ENCODE measurements at regions not wholly inside any gene's neighbourhood (a gene's known extent, or its start where the extent isn't known, plus 50 kb on each side); places are given as distances from the start of the nearest gene placed in this dataset.

DNA sequence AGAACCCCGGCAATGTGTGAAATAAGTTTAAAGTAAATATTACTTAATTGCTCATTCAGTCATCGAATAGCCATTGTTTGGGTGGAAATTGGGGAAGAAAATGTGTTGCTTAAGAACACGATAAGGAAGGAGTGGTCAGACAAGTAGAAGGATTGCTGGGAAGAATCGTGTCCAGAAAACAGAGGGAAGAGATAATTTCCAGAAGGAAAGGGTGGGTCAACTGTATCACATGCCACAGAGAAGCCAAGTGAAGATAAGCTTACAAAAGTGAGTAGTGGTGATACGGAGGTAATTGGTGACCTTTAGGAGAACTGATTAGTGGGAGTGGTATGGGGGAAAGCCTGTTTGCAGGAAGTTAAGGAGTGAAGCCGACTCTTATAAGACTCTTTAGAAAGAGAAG lies 306.2 kb downstream of the SOX4 start:
- H2AFZ ChIP-seq (ENCODE audit: control insufficient read depth, low read length): no peak overlapping the region
- dilution Hi-C loops (cut with MboI; ENCODE audit: extremely low pct_ligation_motif_present, low sequenced_read_pairs): no loop called here
- peaks cover 6% of the 10 kb centered on the region for H3K4me1 ChIP-seq (ENCODE audit: control insufficient read depth, extremely low read depth, insufficient read depth, low read length)
- no peak overlapping the region for H3K4me3 ChIP-seq (ENCODE audit: control insufficient read depth in 2 of 3, extremely low read depth in 1 of 3, insufficient read depth in 2 of 3, low read depth in 1 of 3, low read length in 3 of 3)
- H3K9me3 ChIP-seq (ENCODE audit: control insufficient read depth, low read depth, low read length): no peaks in the 10 kb centered on the region
- no peak overlapping the region for H3K9ac ChIP-seq (ENCODE audit: control insufficient read depth, extremely low read depth, insufficient read depth, low read length)
- DNase-seq (ENCODE audit: low read depth, low spot score) (no peak), FAIRE-seq (no peak)
- no peaks in the 10 kb centered on the region for H3K9me1 ChIP-seq (ENCODE audit: control insufficient read depth, extremely low read depth, insufficient read depth, low read length)
- H3K79me2 ChIP-seq (ENCODE audit: control insufficient read depth, insufficient read depth, low read length): no peaks in the 10 kb centered on the region
- H3K27me3 ChIP-seq (ENCODE audit: control insufficient read depth, extremely low read depth, insufficient read depth, low read length): no peaks in the 10 kb centered on the region
- no peaks in the 10 kb centered on the region for H3K36me3 ChIP-seq (ENCODE audit: control insufficient read depth in 2 of 2, extremely low read depth in 1 of 2, insufficient read depth in 2 of 2, low read length in 2 of 2)
- no peak for TF ChIP-seq EZH2 (IDR thresholded peaks at IDR 0.05; ENCODE audit: low read length)
- TF ChIP-seq, protein P1, sequence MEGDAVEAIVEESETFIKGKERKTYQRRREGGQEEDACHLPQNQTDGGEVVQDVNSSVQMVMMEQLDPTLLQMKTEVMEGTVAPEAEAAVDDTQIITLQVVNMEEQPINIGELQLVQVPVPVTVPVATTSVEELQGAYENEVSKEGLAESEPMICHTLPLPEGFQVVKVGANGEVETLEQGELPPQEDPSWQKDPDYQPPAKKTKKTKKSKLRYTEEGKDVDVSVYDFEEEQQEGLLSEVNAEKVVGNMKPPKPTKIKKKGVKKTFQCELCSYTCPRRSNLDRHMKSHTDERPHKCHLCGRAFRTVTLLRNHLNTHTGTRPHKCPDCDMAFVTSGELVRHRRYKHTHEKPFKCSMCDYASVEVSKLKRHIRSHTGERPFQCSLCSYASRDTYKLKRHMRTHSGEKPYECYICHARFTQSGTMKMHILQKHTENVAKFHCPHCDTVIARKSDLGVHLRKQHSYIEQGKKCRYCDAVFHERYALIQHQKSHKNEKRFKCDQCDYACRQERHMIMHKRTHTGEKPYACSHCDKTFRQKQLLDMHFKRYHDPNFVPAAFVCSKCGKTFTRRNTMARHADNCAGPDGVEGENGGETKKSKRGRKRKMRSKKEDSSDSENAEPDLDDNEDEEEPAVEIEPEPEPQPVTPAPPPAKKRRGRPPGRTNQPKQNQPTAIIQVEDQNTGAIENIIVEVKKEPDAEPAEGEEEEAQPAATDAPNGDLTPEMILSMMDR (optimal IDR thresholded peaks at IDR 0.05 in 1 of 3, IDR thresholded peaks at IDR 0.05 in 1 of 3, conservative IDR thresholded peaks at IDR 0.05 in 1 of 3; ENCODE audit: extremely low read depth in 1 of 3, insufficient read depth in 2 of 3, low read length in 3 of 3): no peak
- H4K20me1 ChIP-seq (ENCODE audit: control insufficient read depth, extremely low read depth, insufficient read depth, low read length): no peaks in the 10 kb centered on the region
- H3K27ac ChIP-seq (ENCODE audit: control insufficient read depth, insufficient read depth, low read length): no peak overlapping the region
- H3K4me2 ChIP-seq (ENCODE audit: control insufficient read depth, extremely low read depth, insufficient read depth, low read depth, low read length): no peak overlapping the region

DNA sequence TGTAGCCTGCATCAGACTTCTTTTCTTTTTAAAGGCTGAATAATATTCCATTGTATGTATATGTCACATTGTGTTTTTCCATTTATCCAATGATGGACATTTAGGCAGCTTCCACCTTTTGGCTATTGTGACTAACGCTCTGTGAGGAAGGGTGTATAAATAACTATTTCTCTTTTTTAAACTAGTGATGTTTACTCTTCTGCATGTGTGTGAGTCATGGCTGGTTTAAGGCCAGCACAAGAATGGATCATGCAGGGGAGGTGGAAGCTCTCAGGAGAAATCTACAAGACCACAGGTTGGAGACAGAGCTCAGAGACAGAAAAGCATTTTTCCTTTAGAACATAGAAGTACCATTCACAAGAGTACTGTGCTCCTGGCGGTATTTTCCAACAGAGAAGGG lies 307.2 kb downstream of the SOX4 start:
- H2AFZ ChIP-seq (ENCODE audit: control insufficient read depth, low read length): no peak overlapping the region
- peaks cover 6% of the 10 kb centered on the region for H3K4me1 ChIP-seq (ENCODE audit: control insufficient read depth, extremely low read depth, insufficient read depth, low read length)
- no peak for TF ChIP-seq EZH2 (IDR thresholded peaks at IDR 0.05; ENCODE audit: low read length)
- no peaks in the 10 kb centered on the region for H3K27me3 ChIP-seq (ENCODE audit: control insufficient read depth, extremely low read depth, insufficient read depth, low read length)
- H3K27ac ChIP-seq (ENCODE audit: control insufficient read depth, insufficient read depth, low read length): no peak overlapping the region
- no peak overlapping the region for H3K9ac ChIP-seq (ENCODE audit: control insufficient read depth, extremely low read depth, insufficient read depth, low read length)
- no peaks in the 10 kb centered on the region for H3K36me3 ChIP-seq (ENCODE audit: control insufficient read depth in 2 of 2, extremely low read depth in 1 of 2, insufficient read depth in 2 of 2, low read length in 2 of 2)
- H3K4me2 ChIP-seq (ENCODE audit: control insufficient read depth, extremely low read depth, insufficient read depth, low read depth, low read length): no peak overlapping the region
- no peaks in the 10 kb centered on the region for H4K20me1 ChIP-seq (ENCODE audit: control insufficient read depth, extremely low read depth, insufficient read depth, low read length)
- dilution Hi-C loops (cut with MboI; ENCODE audit: extremely low pct_ligation_motif_present, low sequenced_read_pairs): no loop called here
- no peak overlapping the region for H3K4me3 ChIP-seq (ENCODE audit: control insufficient read depth in 2 of 3, extremely low read depth in 1 of 3, insufficient read depth in 2 of 3, low read depth in 1 of 3, low read length in 3 of 3)
- no peak for FAIRE-seq
- H3K9me3 ChIP-seq (ENCODE audit: control insufficient read depth, low read depth, low read length): no peaks in the 10 kb centered on the region
- no peaks in the 10 kb centered on the region for H3K9me1 ChIP-seq (ENCODE audit: control insufficient read depth, extremely low read depth, insufficient read depth, low read length)
- DNase-seq (ENCODE audit: low read depth, low spot score): no peak
- H3K79me2 ChIP-seq (ENCODE audit: control insufficient read depth, insufficient read depth, low read length): no peaks in the 10 kb centered on the region

DNA sequence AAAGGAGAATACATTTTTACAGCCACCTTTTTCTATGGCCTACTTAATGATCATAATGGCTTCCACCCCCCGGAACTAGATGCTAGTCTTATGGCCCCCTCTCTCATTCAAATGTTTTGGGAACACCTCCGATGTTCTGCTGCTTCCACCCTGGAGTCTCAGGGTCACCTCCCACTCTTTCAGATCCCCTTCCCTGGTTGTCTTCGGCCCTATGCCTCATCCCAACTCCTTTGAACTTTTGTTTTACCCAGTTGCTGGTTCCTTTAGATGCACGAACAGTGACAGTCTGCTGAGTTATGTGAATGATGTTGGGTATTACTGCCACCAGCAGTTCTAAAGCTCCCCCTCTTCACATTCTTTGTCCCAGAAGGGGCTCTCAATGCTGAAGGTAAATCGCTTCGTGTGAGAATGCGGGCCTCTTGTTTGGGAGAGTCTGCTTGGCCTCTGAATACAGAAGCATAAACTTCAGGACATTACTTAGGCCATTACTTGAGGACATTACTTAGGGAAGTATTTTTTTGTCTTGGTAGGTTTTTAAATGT lies 309.1 kb downstream of the SOX4 start:
- Histone ChIP-seq H3K4me3 (ENCODE audit: control insufficient read depth in 2 of 3, extremely low read depth in 1 of 3, insufficient read depth in 2 of 3, low read depth in 1 of 3, low read length in 3 of 3) (no peak overlapping the region), H3K4me2 (ENCODE audit: control insufficient read depth, extremely low read depth, insufficient read depth, low read depth, low read length) (no peak overlapping the region), H3K9me3 (ENCODE audit: control insufficient read depth, low read depth, low read length) (no peaks in the 10 kb centered on the region), H3K9me1 (ENCODE audit: control insufficient read depth, extremely low read depth, insufficient read depth, low read length) (no peaks in the 10 kb centered on the region), H4K20me1 (ENCODE audit: control insufficient read depth, extremely low read depth, insufficient read depth, low read length) (no peaks in the 10 kb centered on the region), H3K79me2 (ENCODE audit: control insufficient read depth, insufficient read depth, low read length) (no peaks in the 10 kb centered on the region), H3K27ac (ENCODE audit: control insufficient read depth, insufficient read depth, low read length) (no peak overlapping the region), H3K9ac (ENCODE audit: control insufficient read depth, extremely low read depth, insufficient read depth, low read length) (no peak overlapping the region), H3K27me3 (ENCODE audit: control insufficient read depth, extremely low read depth, insufficient read depth, low read length) (no peaks in the 10 kb centered on the region), H3K36me3 (ENCODE audit: control insufficient read depth in 2 of 2, extremely low read depth in 1 of 2, insufficient read depth in 2 of 2, low read length in 2 of 2) (no peaks in the 10 kb centered on the region), H3K4me1 (ENCODE audit: control insufficient read depth, extremely low read depth, insufficient read depth, low read length) (peaks cover 6% of the 10 kb centered on the region), H2AFZ (ENCODE audit: control insufficient read depth, low read length) (no peak overlapping the region)
- FAIRE-seq: no peak
- TF ChIP-seq EZH2 (IDR thresholded peaks at IDR 0.05; ENCODE audit: low read length): no peak
- TF ChIP-seq, protein P1 (optimal IDR thresholded peaks at IDR 0.05 in 1 of 3, IDR thresholded peaks at IDR 0.05 in 1 of 3, conservative IDR thresholded peaks at IDR 0.05 in 1 of 3; ENCODE audit: extremely low read depth in 1 of 3, insufficient read depth in 2 of 3, low read length in 3 of 3): no peak
- dilution Hi-C loops (cut with MboI; ENCODE audit: extremely low pct_ligation_motif_present, low sequenced_read_pairs): no loop called here
- no peak for DNase-seq (ENCODE audit: low read depth, low spot score)

Measured in keratinocyte (primary cell).